Endodermal cell (in vitro differentiated cells): ENCODE measurements at regions not wholly inside any gene's neighbourhood (a gene's known extent, or its start where the extent isn't known, plus 50 kb on each side); places are given as distances from the start of the nearest gene placed in this dataset.

Experiments used
- DNase-seq: peaks from one replicate; pipeline ENCODE4 v3.0.0-alpha.2; 2017
- H3K27ac ChIP-seq: 2 replicates; pipeline ENCODE4 v1.5.1; 2013; ENCODE audit warnings: mild to moderate bottlenecking, low read depth, low read length, moderate library complexity
- H3K27me3 ChIP-seq: 2 replicates; pipeline ENCODE4 v1.6.1; 2013; ENCODE audit warnings: mild to moderate bottlenecking, low read length, moderate library complexity; ENCODE audit not compliant: insufficient read depth, control insufficient read depth, poor library complexity, severe bottlenecking
- H3K36me3 ChIP-seq: 2 replicates; pipeline ENCODE4 v1.7.0; 2013; ENCODE audit warnings: mild to moderate bottlenecking, low read length, moderate library complexity; ENCODE audit not compliant: control insufficient read depth, insufficient read depth
- H3K4me1 ChIP-seq: one replicate; pipeline ENCODE4 v1.7.0; 2013; ENCODE audit warnings: low read length; ENCODE audit not compliant: control insufficient read depth, insufficient read depth
- H3K4me3 ChIP-seq: 2 replicates; pipeline ENCODE4 v1.5.1; 2013; ENCODE audit warnings: mild to moderate bottlenecking, low read length, moderate library complexity
- H3K9ac ChIP-seq: 2 replicates; pipeline ENCODE4 v1.6.1; 2013; ENCODE audit warnings: mild to moderate bottlenecking, low read length, moderate library complexity; ENCODE audit not compliant: poor library complexity, severe bottlenecking; ENCODE audit errors: extremely low read depth
- H3K9me3 ChIP-seq: 2 replicates; pipeline ENCODE4 v1.6.1; 2013; ENCODE audit warnings: mild to moderate bottlenecking, low read length, moderate library complexity; ENCODE audit not compliant: control insufficient read depth
- H3K27ac Mint-ChIP-seq: 2 replicates; pipeline ENCODE4 v1.8.0; 2020; ENCODE audit warnings: mixed read lengths
- H3K27me3 Mint-ChIP-seq: 2 replicates; pipeline ENCODE4 v1.8.0; 2021; ENCODE audit warnings: mild to moderate bottlenecking, mixed read lengths; ENCODE audit not compliant: insufficient read depth
- H3K36me3 Mint-ChIP-seq: 2 replicates; pipeline ENCODE4 v1.8.0; 2020; ENCODE audit warnings: low read depth, mixed read lengths
- H3K4me1 Mint-ChIP-seq: 2 replicates; pipeline ENCODE4 v1.8.0; 2020; ENCODE audit warnings: mixed read lengths
- H3K4me3 Mint-ChIP-seq: 2 replicates; pipeline ENCODE4 v1.8.0; 2020; ENCODE audit warnings: mild to moderate bottlenecking, moderate library complexity, mixed read lengths
- H3K9me3 Mint-ChIP-seq: 2 replicates; pipeline ENCODE4 v1.8.0; 2020; ENCODE audit warnings: mild to moderate bottlenecking, mixed read lengths
- CTCF ChIP-seq: fragments of 200-600 bp; sonication (generic); conservative IDR thresholded peaks from 2 replicates; pipeline ENCODE4 v1.5.0; 2021; ENCODE audit warnings: antibody characterized with exemption, mild to moderate bottlenecking
- WGBS, 2 experiments: methylation state at CpG; one replicate each; pipeline versions ENCODE4 v1.1.5 to v1.1.7; 2013; ENCODE audit warnings: missing lambda C conversion rate in 2 of 2, mixed read lengths in 1 of 2; ENCODE audit not compliant: insufficient coverage in 1 of 2, insufficient read length in 1 of 2; 5-methylcytosine and 5-hydroxymethylcytosine counted together

- Histone ChIP-seq H3K4me3 (no peak overlapping the region), H3K4me1 (no peaks in the 10 kb centered on the region), H3K36me3 (no peaks in the 10 kb centered on the region), H3K27me3 (no peaks in the 10 kb centered on the region), H3K27ac (no peak overlapping the region), H3K9ac (no peak overlapping the region), H3K9me3 (no peaks in the 10 kb centered on the region)
- peaks cover 3% of the 10 kb centered on the region for H3K27me3 Mint-ChIP-seq
- no peaks in the 10 kb centered on the region for H3K9me3 Mint-ChIP-seq
- H3K27ac Mint-ChIP-seq = no peak overlapping the region
- WGBS, 2 experiments = 90 to 100% methylated on average over 1 of the region's 1 CpG
- peaks cover 7% of the 10 kb centered on the region for H3K4me1 Mint-ChIP-seq
- no peaks in the 10 kb centered on the region for H3K36me3 Mint-ChIP-seq
- H3K4me3 Mint-ChIP-seq = no peak overlapping the region
- no peak for TF ChIP-seq CTCF
- no peak for DNase-seq
Observed at GRCh38 chr15:39156166-39156565, 424.7 kb upstream of the THBS1 start.

GRCh38 chr15:39156646-39157250 is 424.1 kb upstream of the THBS1 start:
- Mint-ChIP-seq H3K27me3 (peaks cover under 1% of the 10 kb centered on the region), H3K9me3 (no peaks in the 10 kb centered on the region), H3K4me3 (no peak overlapping the region), H3K4me1 (peaks cover 4% of the 10 kb centered on the region), H3K36me3 (no peaks in the 10 kb centered on the region), H3K27ac (no peak overlapping the region)
- no peak overlapping the region for H3K27ac ChIP-seq
- WGBS, 2 experiments = 83 to 87% methylated on average over 2 of the region's 2 CpGs
- H3K9ac ChIP-seq = no peak overlapping the region
- no peak for DNase-seq
- no peaks in the 10 kb centered on the region for H3K4me1 ChIP-seq
- no peak for TF ChIP-seq CTCF
- no peaks in the 10 kb centered on the region for H3K9me3 ChIP-seq
- H3K4me3 ChIP-seq = no peak overlapping the region
- no peaks in the 10 kb centered on the region for H3K27me3 ChIP-seq
- no peaks in the 10 kb centered on the region for H3K36me3 ChIP-seq

- Mint-ChIP-seq H3K4me1 (no peaks in the 10 kb centered on the region), H3K4me3 (no peak overlapping the region), H3K9me3 (no peaks in the 10 kb centered on the region), H3K27me3 (no peaks in the 10 kb centered on the region), H3K36me3 (no peaks in the 10 kb centered on the region), H3K27ac (no peak overlapping the region)
- no peaks in the 10 kb centered on the region for H3K4me1 ChIP-seq
- no peaks in the 10 kb centered on the region for H3K27me3 ChIP-seq
- H3K9ac ChIP-seq = no peak overlapping the region
- no peak overlapping the region for H3K27ac ChIP-seq
- no peak for TF ChIP-seq CTCF
- no peak overlapping the region for H3K4me3 ChIP-seq
- 82 to 86% methylated on average over 1 of the region's 1 CpG for WGBS, 2 experiments
- no peak for DNase-seq
- no peaks in the 10 kb centered on the region for H3K36me3 ChIP-seq
- H3K9me3 ChIP-seq = no peaks in the 10 kb centered on the region
Observed at GRCh38 chr15:39157882-39158281, 423.0 kb upstream of the THBS1 start.
